HCT116 (cell line): ENCODE measurements at regions not wholly inside any gene's neighbourhood (a gene's known extent, or its start where the extent isn't known, plus 50 kb on each side); places are given as distances from the start of the nearest gene placed in this dataset.

Experiments used
- EGR1 ChIP-seq: IDR thresholded peaks from 2 replicates; pipeline ENCODE4 v1.6.1; 2012; ENCODE audit warnings: low read depth
- ELF1 ChIP-seq: IDR thresholded peaks from 2 replicates; pipeline ENCODE4 v1.6.1; 2012; ENCODE audit warnings: low read depth, borderline replicate concordance
- EZH2 ChIP-seq: fragments of 200-600 bp; sonication (generic); IDR thresholded peaks from 2 replicates; pipeline ENCODE4 v1.6.1; 2017; ENCODE audit warnings: antibody characterized with exemption, mixed run types
- POLR2A ChIP-seq: IDR thresholded peaks from 2 replicates; pipeline ENCODE4 v1.7.0; 2011; ENCODE audit warnings: borderline replicate concordance; ENCODE audit not compliant: insufficient read depth, insufficient read length; ENCODE audit errors: extremely low read depth
- POLR2AphosphoS5 ChIP-seq: IDR thresholded peaks from 2 replicates; pipeline ENCODE4 v1.6.1; 2011; ENCODE audit warnings: mild to moderate bottlenecking, low read depth, low read length, moderate library complexity
- SP1 ChIP-seq: IDR thresholded peaks from 2 replicates; pipeline ENCODE4 v1.6.1; 2012; ENCODE audit warnings: low read depth
- YY1 ChIP-seq: IDR thresholded peaks from 2 replicates; pipeline ENCODE4 v1.6.1; 2011; ENCODE audit warnings: low read length, low read depth, moderate library complexity, mild to moderate bottlenecking; ENCODE audit not compliant: insufficient replicate concordance; ENCODE audit errors: extremely low read depth
- ZNF274 ChIP-seq: fragments of 200-500 bp; sonication (Bioruptor generic); IDR thresholded peaks from 2 replicates; pipeline ENCODE4 v1.6.1; 2014; ENCODE audit warnings: mild to moderate bottlenecking, low read depth, low read length, inconsistent platforms
- TF ChIP-seq, protein P1 (sequence below), 3 experiments: fragments of 200-600 bp in 1 of 3; sonication (generic) in 1 of 3; IDR thresholded peaks in 2 of 3; conservative IDR thresholded peaks in 1 of 3; 2 replicates each; pipeline ENCODE4 v1.5.1; 2012 to 2017; ENCODE audit warnings: low read depth in 2 of 3, low read length in 2 of 3, antibody characterized with exemption in 1 of 3, borderline replicate concordance in 1 of 3, control low read depth in 1 of 3, mild to moderate bottlenecking in 1 of 3, mixed read lengths in 1 of 3, mixed run types in 1 of 3, moderate library complexity in 1 of 3; ENCODE audit not compliant: insufficient read depth in 1 of 3
- TF ChIP-seq, protein P2 (sequence below): IDR thresholded peaks from 2 replicates; pipeline ENCODE4 v1.6.1; 2012

DNA sequence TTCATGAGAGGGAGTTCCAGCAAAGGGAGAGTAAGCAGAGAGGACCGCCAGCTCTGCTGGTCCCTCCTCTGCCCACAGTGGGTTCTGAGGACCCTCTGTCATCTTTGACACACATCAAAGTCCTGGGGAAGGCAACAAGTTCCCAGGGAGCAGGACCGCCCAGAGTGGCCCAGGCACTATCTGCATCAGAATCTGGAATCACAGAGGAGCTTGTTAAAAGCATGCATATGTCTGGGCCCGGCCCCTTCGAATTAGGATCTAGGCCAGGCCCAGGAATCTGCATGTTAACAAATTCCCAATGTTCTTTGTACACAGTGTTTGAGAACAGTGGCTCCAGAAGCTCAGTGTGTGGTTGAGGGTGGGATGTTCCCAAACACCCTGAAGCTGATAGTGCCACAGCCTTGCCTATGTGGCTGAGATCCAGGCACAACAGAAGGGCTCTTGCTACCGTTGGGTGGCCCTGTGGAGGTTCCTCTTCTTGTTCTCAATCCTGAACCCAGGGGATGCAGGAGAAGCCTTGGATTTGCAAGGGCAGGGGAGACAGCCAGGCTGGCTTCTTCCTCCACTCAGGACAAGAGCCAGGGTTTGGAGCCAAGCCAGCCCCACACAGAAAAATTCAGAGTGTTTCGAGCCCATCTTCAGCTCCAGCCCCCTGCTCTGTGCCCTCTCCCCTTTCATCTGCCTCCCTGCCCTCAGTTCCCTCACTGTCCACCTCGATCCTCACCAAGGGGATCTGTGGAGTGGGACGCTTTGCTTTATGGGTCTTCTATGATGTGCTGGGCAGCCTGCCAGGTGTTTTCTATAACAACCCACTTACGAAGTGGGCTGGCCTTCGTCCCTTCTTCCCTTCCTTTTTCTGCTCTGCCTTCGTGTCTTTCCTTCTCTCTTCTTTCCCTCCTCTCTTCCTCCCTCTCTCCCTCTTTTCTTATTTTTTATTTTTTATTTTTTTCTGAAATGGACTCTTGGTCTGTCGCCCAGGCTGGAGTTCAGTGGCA lies 129.0 kb upstream of the TMPRSS2 start:
- TF ChIP-seq SP1, result no peak
- TF ChIP-seq, protein P1, sequence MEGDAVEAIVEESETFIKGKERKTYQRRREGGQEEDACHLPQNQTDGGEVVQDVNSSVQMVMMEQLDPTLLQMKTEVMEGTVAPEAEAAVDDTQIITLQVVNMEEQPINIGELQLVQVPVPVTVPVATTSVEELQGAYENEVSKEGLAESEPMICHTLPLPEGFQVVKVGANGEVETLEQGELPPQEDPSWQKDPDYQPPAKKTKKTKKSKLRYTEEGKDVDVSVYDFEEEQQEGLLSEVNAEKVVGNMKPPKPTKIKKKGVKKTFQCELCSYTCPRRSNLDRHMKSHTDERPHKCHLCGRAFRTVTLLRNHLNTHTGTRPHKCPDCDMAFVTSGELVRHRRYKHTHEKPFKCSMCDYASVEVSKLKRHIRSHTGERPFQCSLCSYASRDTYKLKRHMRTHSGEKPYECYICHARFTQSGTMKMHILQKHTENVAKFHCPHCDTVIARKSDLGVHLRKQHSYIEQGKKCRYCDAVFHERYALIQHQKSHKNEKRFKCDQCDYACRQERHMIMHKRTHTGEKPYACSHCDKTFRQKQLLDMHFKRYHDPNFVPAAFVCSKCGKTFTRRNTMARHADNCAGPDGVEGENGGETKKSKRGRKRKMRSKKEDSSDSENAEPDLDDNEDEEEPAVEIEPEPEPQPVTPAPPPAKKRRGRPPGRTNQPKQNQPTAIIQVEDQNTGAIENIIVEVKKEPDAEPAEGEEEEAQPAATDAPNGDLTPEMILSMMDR (IDR thresholded peaks at IDR 0.05 in 2 of 3, conservative IDR thresholded peaks at IDR 0.05 in 1 of 3; ENCODE audit: borderline replicate concordance in 1 of 3, insufficient read depth in 1 of 3, low read depth in 2 of 3, low read length in 2 of 3), result no peak
- TF ChIP-seq, protein P2, sequence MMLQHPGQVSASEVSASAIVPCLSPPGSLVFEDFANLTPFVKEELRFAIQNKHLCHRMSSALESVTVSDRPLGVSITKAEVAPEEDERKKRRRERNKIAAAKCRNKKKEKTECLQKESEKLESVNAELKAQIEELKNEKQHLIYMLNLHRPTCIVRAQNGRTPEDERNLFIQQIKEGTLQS, result no peak
- TF ChIP-seq ELF1, result no peak
- TF ChIP-seq EZH2, result no peak
- no peak for TF ChIP-seq ZNF274
- no peak for TF ChIP-seq YY1
- no peak for TF ChIP-seq POLR2AphosphoS5
- TF ChIP-seq POLR2A, result no peak
- no peak for TF ChIP-seq EGR1
